AG10803 (cell line): ENCODE measurements at regions not wholly inside any gene's neighbourhood (a gene's known extent, or its start where the extent isn't known, plus 50 kb on each side); places are given as distances from the start of the nearest gene placed in this dataset.

Experiments
- DNase-seq: peaks from one replicate; pipeline ENCODE4 v3.0.0; 2010; ENCODE audit warnings: low read depth
- H3K4me3 ChIP-seq: 2 replicates; pipeline ENCODE4 v1.5.1; 2011; ENCODE audit warnings: mild to moderate bottlenecking, low read length, control low read depth
- TF ChIP-seq, protein P1 (sequence below): conservative IDR thresholded peaks from 2 replicates; pipeline ENCODE4 v1.5.1; 2011; ENCODE audit warnings: mild to moderate bottlenecking, low read length, control low read depth, inconsistent platforms

GRCh38 chr15:91604122-91604521 is 249.4 kb upstream of the SLCO3A1 start:
- TF ChIP-seq, protein P1, sequence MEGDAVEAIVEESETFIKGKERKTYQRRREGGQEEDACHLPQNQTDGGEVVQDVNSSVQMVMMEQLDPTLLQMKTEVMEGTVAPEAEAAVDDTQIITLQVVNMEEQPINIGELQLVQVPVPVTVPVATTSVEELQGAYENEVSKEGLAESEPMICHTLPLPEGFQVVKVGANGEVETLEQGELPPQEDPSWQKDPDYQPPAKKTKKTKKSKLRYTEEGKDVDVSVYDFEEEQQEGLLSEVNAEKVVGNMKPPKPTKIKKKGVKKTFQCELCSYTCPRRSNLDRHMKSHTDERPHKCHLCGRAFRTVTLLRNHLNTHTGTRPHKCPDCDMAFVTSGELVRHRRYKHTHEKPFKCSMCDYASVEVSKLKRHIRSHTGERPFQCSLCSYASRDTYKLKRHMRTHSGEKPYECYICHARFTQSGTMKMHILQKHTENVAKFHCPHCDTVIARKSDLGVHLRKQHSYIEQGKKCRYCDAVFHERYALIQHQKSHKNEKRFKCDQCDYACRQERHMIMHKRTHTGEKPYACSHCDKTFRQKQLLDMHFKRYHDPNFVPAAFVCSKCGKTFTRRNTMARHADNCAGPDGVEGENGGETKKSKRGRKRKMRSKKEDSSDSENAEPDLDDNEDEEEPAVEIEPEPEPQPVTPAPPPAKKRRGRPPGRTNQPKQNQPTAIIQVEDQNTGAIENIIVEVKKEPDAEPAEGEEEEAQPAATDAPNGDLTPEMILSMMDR, result no peak
- no peak for DNase-seq
- H3K4me3 ChIP-seq, result no peak overlapping the region

DNA sequence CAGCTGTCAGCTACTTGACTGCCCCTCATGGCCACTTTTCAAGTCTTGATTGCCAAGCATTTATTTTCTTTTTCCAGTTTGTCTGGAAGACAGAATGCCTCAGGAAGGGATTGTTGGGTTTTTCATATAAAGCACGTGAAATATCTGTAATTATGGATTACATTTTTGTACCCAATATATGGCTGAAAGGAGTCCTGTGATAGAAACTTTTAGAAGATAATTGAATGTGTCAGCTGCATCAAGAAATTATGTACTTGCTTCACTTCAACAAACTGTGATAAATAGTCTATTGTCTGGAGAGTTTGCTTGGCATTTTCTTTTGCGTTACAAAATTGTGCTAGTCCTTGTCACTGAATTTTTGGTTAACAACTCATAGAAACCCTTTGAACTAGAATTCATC is 247.9 kb upstream of the SLCO3A1 start:
- DNase-seq, result no peak
- no peak overlapping the region for H3K4me3 ChIP-seq
- TF ChIP-seq, protein P1, result no peak

- H3K4me3 ChIP-seq, result no peak overlapping the region
- TF ChIP-seq, protein P1, result no peak
- DNase-seq, result no peak
Observed at GRCh38 chr15:91609231-91609630, 244.3 kb upstream of the SLCO3A1 start.

- DNase-seq, result no peak
- H3K4me3 ChIP-seq, result no peak overlapping the region
- TF ChIP-seq, protein P1, result no peak
Observed at GRCh38 chr15:91609966-91610365, 243.5 kb upstream of the SLCO3A1 start.

GRCh38 chr15:91611561-91612323 is 241.8 kb upstream of the SLCO3A1 start:
- TF ChIP-seq, protein P1, result no peak
- no peak for DNase-seq
- no peak overlapping the region for H3K4me3 ChIP-seq

GRCh38 chr15:91620229-91620628 is 233.3 kb upstream of the SLCO3A1 start:
- TF ChIP-seq, protein P1, result no peak
- no peak overlapping the region for H3K4me3 ChIP-seq
- no peak for DNase-seq

GRCh38 chr15:91622235-91622634 is 231.3 kb upstream of the SLCO3A1 start:
- no peak for DNase-seq
- no peak overlapping the region for H3K4me3 ChIP-seq
- TF ChIP-seq, protein P1, result no peak
